Neural cell (in vitro differentiated cells): ENCODE measurements at regions not wholly inside any gene's neighbourhood (a gene's known extent, or its start where the extent isn't known, plus 50 kb on each side); places are given as distances from the start of the nearest gene placed in this dataset.
A peak's percentile ranks its signal among the peaks of the same experiment; 100 is the strongest.

Source experiments
- H2AFZ ChIP-seq: fragments of 200-600, 300-800 bp; sonication (generic), shearing (Covaris generic); 2 replicates; pipeline ENCODE4 v1.6.0; 2014; ENCODE audit warnings: low read depth, mild to moderate bottlenecking, antibody characterized with exemption, low read length, moderate library complexity
- H3F3A ChIP-seq: fragments of 200-600 bp; shearing (Covaris generic); 2 replicates; pipeline ENCODE4 v1.6.1; 2016; ENCODE audit warnings: mild to moderate bottlenecking, moderate library complexity, mixed read lengths, antibody characterized with exemption, low read length; ENCODE audit not compliant: insufficient read depth, poor library complexity, severe bottlenecking
- H3K27ac ChIP-seq: fragments of 200-600, 300-800 bp; sonication (generic), shearing (Covaris generic); 2 replicates; pipeline ENCODE4 v1.5.1; 2014; ENCODE audit warnings: mild to moderate bottlenecking, low read length, moderate library complexity
- H3K27me3 ChIP-seq: fragments of 300-800, 200-600 bp; sonication (generic), shearing (Covaris generic); 2 replicates; pipeline ENCODE4 v1.6.0; 2014; ENCODE audit warnings: mild to moderate bottlenecking, low read depth, low read length, moderate library complexity; ENCODE audit not compliant: insufficient read depth
- H3K36me3 ChIP-seq: fragments of 300-800, 200-600 bp; sonication (generic), shearing (Covaris generic); 2 replicates; pipeline ENCODE4 v1.5.1; 2014; ENCODE audit warnings: mild to moderate bottlenecking, antibody characterized with exemption, low read length, moderate library complexity; ENCODE audit not compliant: insufficient read depth
- H3K4me2 ChIP-seq: fragments of 300-800, 200-600 bp; sonication (generic), shearing (Covaris generic); 2 replicates; pipeline ENCODE4 v1.6.0; 2014; ENCODE audit warnings: mild to moderate bottlenecking, low read length
- H3K4me3 ChIP-seq: fragments of 300-800, 200-600 bp; sonication (generic), shearing (Covaris generic); 2 replicates; pipeline ENCODE4 v1.5.1; 2014; ENCODE audit warnings: mild to moderate bottlenecking, low read length, moderate library complexity
- H3K79me2 ChIP-seq: fragments of 200-600 bp; shearing (Covaris generic); replicated peaks from 2 replicates; pipeline ENCODE4 v1.6.0; 2014; ENCODE audit warnings: mild to moderate bottlenecking, low read length, moderate library complexity; ENCODE audit not compliant: insufficient read depth
- H3K9ac ChIP-seq: fragments of 300-800, 200-600 bp; sonication (generic), shearing (Covaris generic); 2 replicates; pipeline ENCODE4 v1.6.1; 2016; ENCODE audit warnings: mild to moderate bottlenecking, low read length, mixed read lengths
- H3K9me2 ChIP-seq: fragments of 200-600 bp; shearing (Covaris generic); 2 replicates; pipeline ENCODE4 v1.6.1; 2016; ENCODE audit warnings: mild to moderate bottlenecking, low read length, mixed read lengths; ENCODE audit not compliant: insufficient read depth
- H3K9me3 ChIP-seq: fragments of 200-600, 300-800 bp; sonication (generic), shearing (Covaris generic); 2 replicates; pipeline ENCODE4 v1.6.1; 2016; ENCODE audit warnings: mild to moderate bottlenecking, mixed run types, low read length, moderate library complexity, mixed read lengths
- H4K20me1 ChIP-seq: fragments of 200-600 bp; shearing (Covaris generic); 2 replicates; pipeline ENCODE4 v1.6.1; 2016; ENCODE audit warnings: mild to moderate bottlenecking, mixed run types; ENCODE audit not compliant: insufficient read depth
- CTCF ChIP-seq: fragments of 450-650 bp; IDR thresholded peaks from 2 replicates; pipeline ENCODE4 v1.5.1; 2014; ENCODE audit warnings: antibody characterized with exemption, mild to moderate bottlenecking, moderate library complexity; ENCODE audit not compliant: poor library complexity, severe bottlenecking
- EP300 ChIP-seq: fragments of 450-650 bp; conservative IDR thresholded peaks from 2 replicates; pipeline ENCODE4 v1.6.1; 2014; ENCODE audit warnings: antibody characterized with exemption, mild to moderate bottlenecking, moderate library complexity; ENCODE audit not compliant: poor library complexity, severe bottlenecking
- EZH2 ChIP-seq: fragments of 200-600, 300-800 bp; shearing (Covaris generic), sonication (generic); IDR thresholded peaks from 2 replicates; pipeline ENCODE4 v1.6.1; 2014; ENCODE audit warnings: antibody characterized with exemption, low read length, borderline replicate concordance, mild to moderate bottlenecking; ENCODE audit not compliant: insufficient read depth, poor library complexity, severe bottlenecking
- MXI1 ChIP-seq: fragments of 450-650 bp; conservative IDR thresholded peaks from 2 replicates; pipeline ENCODE4 v1.6.1; 2014; ENCODE audit warnings: antibody characterized with exemption, mild to moderate bottlenecking; ENCODE audit not compliant: poor library complexity, severe bottlenecking
- POLR2AphosphoS5 ChIP-seq: IDR thresholded peaks from 2 replicates; pipeline ENCODE4 v1.6.1; 2012
- REST ChIP-seq: IDR thresholded peaks from 2 replicates; pipeline ENCODE4 v1.6.1; 2012; ENCODE audit warnings: borderline replicate concordance

- Histone ChIP-seq H3K9me2 (no peaks in the 10 kb centered on the region), H3K36me3 (no peaks in the 10 kb centered on the region), H3K4me3 (no peak overlapping the region), H3F3A (no peaks in the 10 kb centered on the region), H2AFZ (no peak overlapping the region), H3K79me2 (no peaks in the 10 kb centered on the region), H3K27ac (no peak overlapping the region), H4K20me1 (no peaks in the 10 kb centered on the region), H3K4me2 (no peak overlapping the region), H3K9me3 (no peaks in the 10 kb centered on the region), H3K27me3 (no peaks in the 10 kb centered on the region), H3K9ac (no peak overlapping the region)
- TF ChIP-seq POLR2AphosphoS5 (no peak), EZH2 (no peak), MXI1 (no peak)
These were observed 274.2 kb upstream of the MYOCD start for GRCh38 chr17:12391468-12391867.

- Histone ChIP-seq H4K20me1 (no peaks in the 10 kb centered on the region), H3K79me2 (no peaks in the 10 kb centered on the region), H3K4me2 (no peak overlapping the region), H3K9ac (no peak overlapping the region), H3K4me3 (no peak overlapping the region), H2AFZ (no peak overlapping the region), H3K9me2 (no peaks in the 10 kb centered on the region), H3K9me3 (no peaks in the 10 kb centered on the region), H3K27me3 (no peaks in the 10 kb centered on the region), H3K27ac (no peak overlapping the region), H3K36me3 (no peaks in the 10 kb centered on the region), H3F3A (no peaks in the 10 kb centered on the region)
- TF ChIP-seq POLR2AphosphoS5: no peak
- peak; percentile 16 for TF ChIP-seq CTCF
These were observed 269.8 kb upstream of the MYOCD start for GRCh38 chr17:12395733-12396354.

GRCh38 chr17:12398441-12399051 lies 267.1 kb upstream of the MYOCD start:
- no peak overlapping the region for H3K27ac ChIP-seq
- no peaks in the 10 kb centered on the region for H3K27me3 ChIP-seq
- H3K9me3 ChIP-seq: no peaks in the 10 kb centered on the region
- H3K4me3 ChIP-seq: no peak overlapping the region
- no peaks in the 10 kb centered on the region for H3K79me2 ChIP-seq
- H3K9ac ChIP-seq: no peak overlapping the region
- H3K9me2 ChIP-seq: no peaks in the 10 kb centered on the region
- H2AFZ ChIP-seq: no peak overlapping the region
- no peaks in the 10 kb centered on the region for H3F3A ChIP-seq
- no peaks in the 10 kb centered on the region for H4K20me1 ChIP-seq
- no peak overlapping the region for H3K4me2 ChIP-seq
- no peak for TF ChIP-seq REST
- no peak for TF ChIP-seq EP300
- H3K36me3 ChIP-seq: no peaks in the 10 kb centered on the region
